Vagina (tissue), 2 donors: ENCODE measurements at regions not wholly inside any gene's neighbourhood (a gene's known extent, or its start where the extent isn't known, plus 50 kb on each side); places are given as distances from the start of the nearest gene placed in this dataset.

Source experiments
- DNase-seq, 2 donors: peaks; one replicate each; pipeline ENCODE4 v3.0.0-alpha.2; 2017; ENCODE audit errors: extremely low spot score in 2 of 2
- H3K27ac ChIP-seq: fragments of 200-600 bp; sonication (generic); one replicate; pipeline ENCODE4 v1.5.1; 2019
- H3K27me3 ChIP-seq: fragments of 200-600 bp; sonication (generic); one replicate; pipeline ENCODE4 v1.5.1; 2019
- H3K36me3 ChIP-seq, 2 donors: fragments of 200-600 bp; sonication (generic); one replicate each; pipeline ENCODE4 v1.5.1; 2017 to 2019
- H3K4me1 ChIP-seq: fragments of 200-600 bp; sonication (generic); one replicate; pipeline ENCODE4 v1.5.1; 2019
- H3K4me3 ChIP-seq, 2 donors: fragments of 200-600 bp; sonication (generic); 1 replicate in 1 of 2; 2 replicates in 1 of 2; pipeline ENCODE4 v1.5.1; 2016 to 2019
- H3K9me3 ChIP-seq: fragments of 200-600 bp; sonication (generic); one replicate; pipeline ENCODE4 v1.5.1; 2019
- POLR2A ChIP-seq, 2 donors: fragments of 450-650 bp; IDR thresholded peaks; one replicate each; pipeline ENCODE4 v1.6.1; 2017; ENCODE audit warnings: antibody characterized with exemption in 2 of 2, mild to moderate bottlenecking in 2 of 2, moderate library complexity in 2 of 2
- POLR2AphosphoS5 ChIP-seq, 2 donors: sonication (generic); formaldehyde crosslinking; IDR thresholded peaks; one replicate each; pipeline ENCODE4 v1.9.0; 2017; ENCODE audit warnings: antibody characterized with exemption in 2 of 2, mild to moderate bottlenecking in 2 of 2, low read depth in 1 of 2; ENCODE audit not compliant: insufficient read depth in 1 of 2
- intact Hi-C: fragments of 100-400 bp; cut with DNase I; formaldehyde crosslinking; loops from one replicate; pipeline ENCODE4 v1.15.1; 2023
- TF ChIP-seq, protein P1 (sequence below), 3 experiments: fragments of 450-650 bp in 2 of 3; fragments of 200-600 bp in 1 of 3; sonication (generic) in 1 of 3; IDR thresholded peaks; one replicate each; pipeline ENCODE4 v1.5.1; 2017 to 2019; ENCODE audit warnings: antibody characterized with exemption in 3 of 3, mild to moderate bottlenecking in 2 of 3, moderate library complexity in 2 of 3

DNA sequence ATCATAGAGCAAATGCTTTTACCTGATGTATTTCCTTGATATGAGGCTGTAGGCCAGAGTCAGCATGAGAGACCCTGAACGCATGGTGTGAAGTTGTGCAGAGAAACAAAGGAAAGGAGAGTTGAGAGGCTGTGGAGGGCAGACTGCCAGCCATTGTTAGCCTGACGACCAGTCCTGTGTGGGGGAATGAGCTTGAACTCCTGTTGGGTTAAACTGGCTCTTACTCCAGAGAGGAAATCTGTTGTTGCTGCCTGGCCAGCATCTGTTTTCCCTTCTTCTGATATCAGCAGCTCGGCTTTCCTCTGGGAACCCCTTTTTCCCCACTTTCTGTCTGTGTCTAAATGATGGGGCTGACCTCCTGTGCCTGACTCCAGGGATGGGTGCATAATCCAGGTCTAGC is 158.2 kb upstream of the ZFP64 start:
- Histone ChIP-seq H3K27me3 (no peaks in the 10 kb centered on the region), H3K9me3 (no peaks in the 10 kb centered on the region), H3K4me3 (no peak overlapping the region), H3K36me3 (no peaks in the 10 kb centered on the region), H3K27ac (no peak overlapping the region), H3K4me1 (no peaks in the 10 kb centered on the region)
- DNase-seq: no peak
- TF ChIP-seq POLR2A (IDR thresholded peaks at IDR 0.05): no peak
- TF ChIP-seq, protein P1, sequence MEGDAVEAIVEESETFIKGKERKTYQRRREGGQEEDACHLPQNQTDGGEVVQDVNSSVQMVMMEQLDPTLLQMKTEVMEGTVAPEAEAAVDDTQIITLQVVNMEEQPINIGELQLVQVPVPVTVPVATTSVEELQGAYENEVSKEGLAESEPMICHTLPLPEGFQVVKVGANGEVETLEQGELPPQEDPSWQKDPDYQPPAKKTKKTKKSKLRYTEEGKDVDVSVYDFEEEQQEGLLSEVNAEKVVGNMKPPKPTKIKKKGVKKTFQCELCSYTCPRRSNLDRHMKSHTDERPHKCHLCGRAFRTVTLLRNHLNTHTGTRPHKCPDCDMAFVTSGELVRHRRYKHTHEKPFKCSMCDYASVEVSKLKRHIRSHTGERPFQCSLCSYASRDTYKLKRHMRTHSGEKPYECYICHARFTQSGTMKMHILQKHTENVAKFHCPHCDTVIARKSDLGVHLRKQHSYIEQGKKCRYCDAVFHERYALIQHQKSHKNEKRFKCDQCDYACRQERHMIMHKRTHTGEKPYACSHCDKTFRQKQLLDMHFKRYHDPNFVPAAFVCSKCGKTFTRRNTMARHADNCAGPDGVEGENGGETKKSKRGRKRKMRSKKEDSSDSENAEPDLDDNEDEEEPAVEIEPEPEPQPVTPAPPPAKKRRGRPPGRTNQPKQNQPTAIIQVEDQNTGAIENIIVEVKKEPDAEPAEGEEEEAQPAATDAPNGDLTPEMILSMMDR (IDR thresholded peaks at IDR 0.05): no peak
- no peak for TF ChIP-seq POLR2AphosphoS5 (IDR thresholded peaks at IDR 0.05; ENCODE audit: insufficient read depth in 1 of 2, low read depth in 1 of 2)
- intact Hi-C loops: no loop called here

DNA sequence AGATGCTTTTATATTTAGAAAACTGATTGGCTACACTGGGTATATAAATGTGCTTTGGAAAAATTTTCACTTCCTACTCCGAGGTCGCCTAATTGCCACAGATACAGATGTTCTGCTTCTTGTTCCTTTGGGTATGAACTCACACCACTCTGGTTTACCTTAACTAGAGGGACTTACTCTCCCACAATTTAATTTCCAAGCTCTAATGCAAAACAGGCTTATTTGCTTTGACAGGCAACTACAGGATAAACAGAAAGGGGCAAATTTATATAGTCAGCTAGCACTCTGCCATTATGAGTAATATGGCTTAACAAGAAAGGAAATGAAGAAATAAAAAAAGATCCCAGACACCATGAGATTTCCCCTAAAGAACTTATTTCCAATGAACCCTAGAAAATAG is 156.9 kb upstream of the ZFP64 start:
- intact Hi-C loops: no loop called here
- no peak for TF ChIP-seq POLR2A (IDR thresholded peaks at IDR 0.05)
- TF ChIP-seq, protein P1 (IDR thresholded peaks at IDR 0.05): no peak
- TF ChIP-seq POLR2AphosphoS5 (IDR thresholded peaks at IDR 0.05; ENCODE audit: insufficient read depth in 1 of 2, low read depth in 1 of 2): no peak
- no peak overlapping the region for H3K27ac ChIP-seq
- no peak for DNase-seq
- H3K9me3 ChIP-seq: no peaks in the 10 kb centered on the region
- no peak overlapping the region for H3K4me3 ChIP-seq
- no peaks in the 10 kb centered on the region for H3K27me3 ChIP-seq
- no peaks in the 10 kb centered on the region for H3K4me1 ChIP-seq
- no peaks in the 10 kb centered on the region for H3K36me3 ChIP-seq

DNA sequence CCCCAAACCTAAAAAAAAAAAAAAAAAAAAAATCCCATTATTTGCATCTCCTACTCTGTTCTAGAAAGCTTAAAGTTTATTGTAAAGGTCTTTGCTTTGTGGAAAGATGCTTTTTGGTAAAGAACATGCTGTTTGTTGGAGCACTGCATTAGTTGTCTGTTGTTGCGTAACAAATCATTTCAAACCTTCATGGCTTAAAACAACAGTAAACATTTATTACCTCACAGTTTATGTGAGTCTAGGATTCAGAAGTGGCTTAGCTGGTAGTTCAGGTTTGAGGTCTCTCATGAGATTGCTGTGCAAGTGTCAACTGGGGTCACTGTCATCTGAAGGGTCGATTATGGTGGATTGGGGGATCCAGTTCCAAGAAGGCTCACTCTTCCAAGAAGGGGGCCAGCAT is 155.2 kb upstream of the ZFP64 start:
- Histone ChIP-seq H3K27me3 (no peaks in the 10 kb centered on the region), H3K4me1 (no peaks in the 10 kb centered on the region), H3K4me3 (no peak overlapping the region), H3K27ac (no peak overlapping the region), H3K9me3 (no peaks in the 10 kb centered on the region), H3K36me3 (no peaks in the 10 kb centered on the region)
- no peak for DNase-seq
- intact Hi-C loops: no loop called here
- no peak for TF ChIP-seq POLR2AphosphoS5 (IDR thresholded peaks at IDR 0.05; ENCODE audit: insufficient read depth in 1 of 2, low read depth in 1 of 2)

DNA sequence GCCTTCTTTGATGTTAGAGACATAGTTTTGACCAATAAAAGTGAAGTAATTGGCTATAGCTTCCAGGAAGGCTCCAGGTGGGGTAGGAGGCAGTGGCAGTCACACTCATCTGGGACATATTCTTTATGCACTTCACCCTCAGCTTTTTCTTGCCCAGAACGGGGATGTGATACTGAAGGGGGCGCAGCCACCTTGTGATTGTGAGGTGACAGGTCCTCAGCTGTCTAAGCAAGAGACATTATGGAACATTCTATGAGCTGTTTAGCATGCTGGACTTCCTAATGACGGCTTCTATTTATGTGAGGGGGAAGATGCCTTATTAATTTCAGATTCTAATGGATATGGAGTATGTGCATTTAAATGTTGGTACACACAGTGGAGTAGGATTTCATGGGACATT is 151.3 kb upstream of the ZFP64 start:
- Histone ChIP-seq H3K9me3 (no peaks in the 10 kb centered on the region), H3K27me3 (no peaks in the 10 kb centered on the region), H3K4me1 (no peaks in the 10 kb centered on the region), H3K4me3 (no peak overlapping the region), H3K36me3 (no peaks in the 10 kb centered on the region), H3K27ac (no peak overlapping the region)
- intact Hi-C loops: no loop called here
- DNase-seq: no peak
- TF ChIP-seq, protein P1 (IDR thresholded peaks at IDR 0.05): no peak
- TF ChIP-seq POLR2AphosphoS5 (IDR thresholded peaks at IDR 0.05; ENCODE audit: insufficient read depth in 1 of 2, low read depth in 1 of 2): no peak
- TF ChIP-seq POLR2A (IDR thresholded peaks at IDR 0.05): no peak

DNA sequence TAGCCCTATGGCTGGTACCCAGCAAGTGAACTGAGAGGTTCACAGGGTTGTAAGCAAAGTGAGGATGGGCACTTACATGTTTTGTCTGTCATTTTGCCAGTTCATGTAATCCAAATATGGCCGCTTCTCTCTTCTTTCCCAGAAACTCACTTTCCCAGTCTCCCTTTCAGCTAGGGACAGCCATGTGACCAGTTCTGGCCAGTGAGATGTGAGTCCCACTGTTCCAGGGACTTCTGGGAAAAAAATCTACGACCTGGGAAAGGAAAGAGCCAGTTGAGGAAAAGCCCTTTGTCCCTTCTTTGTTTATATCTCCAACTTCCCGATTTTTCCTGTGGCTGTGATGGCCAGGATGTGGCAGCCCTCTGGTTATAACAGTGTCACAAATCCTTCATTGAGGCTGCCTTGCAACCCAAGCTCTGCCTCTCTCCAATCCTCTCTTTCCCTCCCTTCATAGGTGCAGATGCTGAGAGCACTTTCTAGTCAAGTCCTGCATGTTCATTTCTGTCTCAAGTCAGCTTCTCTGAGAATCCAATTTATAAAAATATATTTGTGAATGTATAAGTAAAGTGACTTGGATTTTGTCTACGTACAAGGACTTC is 148.6 kb upstream of the ZFP64 start:
- no peak for DNase-seq
- intact Hi-C loops: no loop called here
- no peaks in the 10 kb centered on the region for H3K9me3 ChIP-seq
- TF ChIP-seq, protein P1 (IDR thresholded peaks at IDR 0.05): no peak
- TF ChIP-seq POLR2A (IDR thresholded peaks at IDR 0.05) (no peak), POLR2AphosphoS5 (IDR thresholded peaks at IDR 0.05; ENCODE audit: insufficient read depth in 1 of 2, low read depth in 1 of 2) (no peak)
- H3K4me1 ChIP-seq: no peaks in the 10 kb centered on the region
- no peaks in the 10 kb centered on the region for H3K27me3 ChIP-seq
- H3K27ac ChIP-seq: no peak overlapping the region
- no peak overlapping the region for H3K4me3 ChIP-seq
- no peaks in the 10 kb centered on the region for H3K36me3 ChIP-seq
